ENCODE measurements at regions not wholly inside any gene's neighbourhood (a gene's known extent, or its start where the extent isn't known, plus 50 kb on each side); places are given as distances from the start of the nearest gene placed in this dataset.
"Not testable (repeated sequence)": the region's sequence is repeated elsewhere in the genome, so short reads cannot be mapped to it uniquely, and the experiment has no call there.

GRCh38 chrX:41024755-41025154, 60.5 kb upstream of the USP9X start:
- H3K27ac ChIP-seq = no peak overlapping the region
- TF ChIP-seq CTCF (IDR thresholded peaks at IDR 0.05) = no peak
- no peak for DNase-seq (ENCODE audit: low spot score)
- H3K4me3 ChIP-seq = no peak overlapping the region

GRCh38 chrX:41025926-41026701, 59.1 kb upstream of the USP9X start:
- Histone ChIP-seq H3K27ac (no peak overlapping the region), H3K4me3 (no peak overlapping the region)
- no peak for TF ChIP-seq CTCF (IDR thresholded peaks at IDR 0.05)
- no peak for DNase-seq (ENCODE audit: low spot score)

- no peak for DNase-seq (ENCODE audit: low spot score)
- no peak overlapping the region for H3K4me3 ChIP-seq
- no peak overlapping the region for H3K27ac ChIP-seq
- TF ChIP-seq CTCF (IDR thresholded peaks at IDR 0.05) = no peak
These were observed 58.6 kb upstream of the USP9X start for GRCh38 chrX:41026702-41027078.

GRCh38 chrX:41029332-41029731, 55.9 kb upstream of the USP9X start:
- Histone ChIP-seq H3K27ac (no peak overlapping the region), H3K4me3 (no peak overlapping the region)
- no peak for TF ChIP-seq CTCF (IDR thresholded peaks at IDR 0.05)
- no peak for DNase-seq (ENCODE audit: low spot score)

GRCh38 chrX:41031256-41031967, 53.8 kb upstream of the USP9X start:
- no peak for TF ChIP-seq CTCF (IDR thresholded peaks at IDR 0.05)
- DNase-seq (ENCODE audit: low spot score) = no peak
- Histone ChIP-seq H3K27ac (no peak overlapping the region), H3K4me3 (no peak overlapping the region)

- Histone ChIP-seq H3K27ac (no peak overlapping the region), H3K4me3 (no peak overlapping the region)
- no peak for TF ChIP-seq CTCF (IDR thresholded peaks at IDR 0.05)
- DNase-seq (ENCODE audit: low spot score) = no peak
These were observed 51.9 kb upstream of the USP9X start for GRCh38 chrX:41033299-41033698.

- H3K4me3 ChIP-seq; H3K27ac ChIP-seq; DNase-seq (ENCODE audit: low spot score): not testable (repeated sequence)
These were observed 50.3 kb upstream of the USP9X start for GRCh38 chrX:41034902-41035301.
